HG03457 (cell line): ENCODE measurements at regions not wholly inside any gene's neighbourhood (a gene's known extent, or its start where the extent isn't known, plus 50 kb on each side); places are given as distances from the start of the nearest gene placed in this dataset.
"Not testable (repeated sequence)": the region's sequence is repeated elsewhere in the genome, so short reads cannot be mapped to it uniquely, and the experiment has no call there.

Experiments
- ATAC-seq: cut with Tn5 transposase; IDR thresholded peaks from one replicate; pipeline ENCODE4 v1.9.1; 2021; ENCODE audit warnings: moderate number of reproducible peaks; ENCODE audit not compliant: unreplicated experiment

GRCh38 chr14:98925354-98926040 lies 346.5 kb downstream of the BCL11B start:
- no peak for ATAC-seq

GRCh38 chr14:98926146-98926545 lies 345.9 kb downstream of the BCL11B start:
- no peak for ATAC-seq

- ATAC-seq, result no peak
Measured at GRCh38 chr14:98926801-98927200, 345.2 kb downstream of the BCL11B start.

GRCh38 chr14:98927986-98928385 lies 344.0 kb downstream of the BCL11B start:
- no peak for ATAC-seq

- no peak for ATAC-seq
Measured at GRCh38 chr14:98928418-98928817, 343.6 kb downstream of the BCL11B start.

GRCh38 chr14:98931126-98931525 lies 340.9 kb downstream of the BCL11B start:
- ATAC-seq, result no peak

- ATAC-seq, result no peak
Measured at GRCh38 chr14:98931911-98932310, 340.1 kb downstream of the BCL11B start.

- no peak for ATAC-seq
Measured at GRCh38 chr14:98932431-98933325, 339.3 kb downstream of the BCL11B start.

- not testable (repeated sequence) for ATAC-seq
Measured at GRCh38 chr14:98934569-98934968, 337.4 kb downstream of the BCL11B start.

GRCh38 chr14:98935921-98936320 lies 336.1 kb downstream of the BCL11B start:
- no peak for ATAC-seq

GRCh38 chr14:98937021-98937420 lies 335.0 kb downstream of the BCL11B start:
- no peak for ATAC-seq

GRCh38 chr14:98937712-98938505 lies 334.1 kb downstream of the BCL11B start:
- ATAC-seq, result no peak

- ATAC-seq, result no peak
Measured at GRCh38 chr14:98940693-98941437, 331.1 kb downstream of the BCL11B start.

GRCh38 chr14:98941481-98941880 lies 330.5 kb downstream of the BCL11B start:
- ATAC-seq, result no peak

- no peak for ATAC-seq
Measured at GRCh38 chr14:98943907-98944306, 328.1 kb downstream of the BCL11B start.

- no peak for ATAC-seq
Measured at GRCh38 chr14:98944989-98945388, 327.0 kb downstream of the BCL11B start.

- ATAC-seq, result no peak
Measured at GRCh38 chr14:98945611-98946570, 326.1 kb downstream of the BCL11B start.

GRCh38 chr14:98946940-98947339 lies 325.1 kb downstream of the BCL11B start:
- ATAC-seq, result no peak

GRCh38 chr14:98947911-98948595 lies 323.9 kb downstream of the BCL11B start:
- ATAC-seq, result no peak
